ENCODE measurements at regions not wholly inside any gene's neighbourhood (a gene's known extent, or its start where the extent isn't known, plus 50 kb on each side); places are given as distances from the start of the nearest gene placed in this dataset.

- Histone ChIP-seq H3K4me1 (ENCODE audit: insufficient read depth, low read length) (no peaks in the 10 kb centered on the region), H3K36me3 (replicated peaks in 1 of 2; ENCODE audit: control insufficient read depth in 1 of 2, insufficient read depth in 2 of 2, low read length in 2 of 2) (no peaks in the 10 kb centered on the region), H3K27ac (ENCODE audit: extremely low read length, insufficient read depth, low read length) (no peak overlapping the region), H4K20me1 (ENCODE audit: insufficient read depth, low read length) (no peaks in the 10 kb centered on the region), H3K9ac (ENCODE audit: insufficient read depth, low read depth, low read length) (no peak overlapping the region), H2AFZ (ENCODE audit: low read length) (no peak overlapping the region), H3K79me2 (ENCODE audit: insufficient read depth, low read length) (no peaks in the 10 kb centered on the region), H3K4me2 (ENCODE audit: low read depth, low read length) (no peak overlapping the region), H3K4me3 (replicated peaks in 1 of 3; ENCODE audit: insufficient read depth in 1 of 3, low read depth in 2 of 3, low read length in 3 of 3) (no peak overlapping the region), H3K27me3 (ENCODE audit: control insufficient read depth in 1 of 2, insufficient read depth in 2 of 2, low read length in 2 of 2) (no peaks in the 10 kb centered on the region), H3K9me3 (ENCODE audit: low read length) (peaks cover 36% of the 10 kb centered on the region)
- DNase-seq (ENCODE audit: low spot score) = no peak
- 13% methylated on average over 1 of the region's 1 CpG for WGBS (ENCODE audit: low lambda C conversion rate)
- no peak for ATAC-seq
- in situ Hi-C loops (cut with HindIII; ENCODE audit: extremely low pct_ligation_motif_present, low pct_unique_long_range_greater_than_20kb) (no loop called here), intact Hi-C loops (cut with micrococcal nuclease; ENCODE audit: unreplicated experiment) (no loop called here)
- no peak for TF ChIP-seq CBFB (CRISPR knock-in tag; IDR thresholded peaks at IDR 0.05)
- no peak for TF ChIP-seq MNT (IDR thresholded peaks at IDR 0.05)
- TF ChIP-seq MTF2 (CRISPR knock-in tag; IDR thresholded peaks at IDR 0.05; ENCODE audit: borderline replicate concordance) = no peak
- TF ChIP-seq STAT6 (CRISPR knock-in tag; IDR thresholded peaks at IDR 0.05; ENCODE audit: borderline replicate concordance) = no peak
- no peak for TF ChIP-seq THAP11 (CRISPR knock-in tag; IDR thresholded peaks at IDR 0.05)
- no peak for TF ChIP-seq KDM5A (IDR thresholded peaks at IDR 0.05; ENCODE audit: borderline replicate concordance, low read length)
- no peak for TF ChIP-seq ZNF17 (CRISPR knock-in tag; IDR thresholded peaks at IDR 0.05)
- TF ChIP-seq ZNF75D (CRISPR knock-in tag; IDR thresholded peaks at IDR 0.05; ENCODE audit: borderline replicate concordance) = no peak
- no TSS peak for BruUV-seq (replicated peaks)
- POLR2A ChIA-PET = no interaction called here
- CTCF ChIA-PET (ENCODE audit: low intra/inter-chr PET ratio, low total read pairs) = no interaction called here
- no peak for FAIRE-seq
Measured at GRCh38 chr7:41826641-41827040, 123.8 kb upstream of the INHBA start.

Data from HepG2 (cell line).